Ovary (tissue), 3 donors: ENCODE measurements at regions not wholly inside any gene's neighbourhood (a gene's known extent, or its start where the extent isn't known, plus 50 kb on each side); places are given as distances from the start of the nearest gene placed in this dataset.

Experiments used
- EP300 ChIP-seq: sonication (generic); formaldehyde crosslinking; IDR thresholded peaks from one replicate; pipeline ENCODE4 v1.6.1; 2017; ENCODE audit warnings: antibody characterized with exemption
- POLR2A ChIP-seq: fragments of 450-650 bp; IDR thresholded peaks from one replicate; pipeline ENCODE4 v1.6.1; 2017; ENCODE audit warnings: antibody characterized with exemption, mild to moderate bottlenecking, moderate library complexity
- TF ChIP-seq, protein P1 (sequence below), 3 donors: fragments of 450-650 bp in 2 of 3; fragments of 200-600 bp in 1 of 3; IDR thresholded peaks; one replicate each; pipeline versions ENCODE4 v1.5.1 to v1.8.0; 2016 to 2022; ENCODE audit warnings: antibody characterized with exemption in 3 of 3, mild to moderate bottlenecking in 1 of 3
- donor health status: DM: no; HTN: no; CAD: no.

GRCh38 chr2:9744256-9745004 lies 98.8 kb upstream of the TAF1B start:
- TF ChIP-seq, protein P1, sequence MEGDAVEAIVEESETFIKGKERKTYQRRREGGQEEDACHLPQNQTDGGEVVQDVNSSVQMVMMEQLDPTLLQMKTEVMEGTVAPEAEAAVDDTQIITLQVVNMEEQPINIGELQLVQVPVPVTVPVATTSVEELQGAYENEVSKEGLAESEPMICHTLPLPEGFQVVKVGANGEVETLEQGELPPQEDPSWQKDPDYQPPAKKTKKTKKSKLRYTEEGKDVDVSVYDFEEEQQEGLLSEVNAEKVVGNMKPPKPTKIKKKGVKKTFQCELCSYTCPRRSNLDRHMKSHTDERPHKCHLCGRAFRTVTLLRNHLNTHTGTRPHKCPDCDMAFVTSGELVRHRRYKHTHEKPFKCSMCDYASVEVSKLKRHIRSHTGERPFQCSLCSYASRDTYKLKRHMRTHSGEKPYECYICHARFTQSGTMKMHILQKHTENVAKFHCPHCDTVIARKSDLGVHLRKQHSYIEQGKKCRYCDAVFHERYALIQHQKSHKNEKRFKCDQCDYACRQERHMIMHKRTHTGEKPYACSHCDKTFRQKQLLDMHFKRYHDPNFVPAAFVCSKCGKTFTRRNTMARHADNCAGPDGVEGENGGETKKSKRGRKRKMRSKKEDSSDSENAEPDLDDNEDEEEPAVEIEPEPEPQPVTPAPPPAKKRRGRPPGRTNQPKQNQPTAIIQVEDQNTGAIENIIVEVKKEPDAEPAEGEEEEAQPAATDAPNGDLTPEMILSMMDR (IDR thresholded peaks at IDR 0.05) = no peak
- TF ChIP-seq POLR2A (no peak), EP300 (no peak)
